DMS79 (cell line): ENCODE measurements at regions not wholly inside any gene's neighbourhood (a gene's known extent, or its start where the extent isn't known, plus 50 kb on each side); places are given as distances from the start of the nearest gene placed in this dataset.
"Not testable (repeated sequence)": the region's sequence is repeated elsewhere in the genome, so short reads cannot be mapped to it uniquely, and the experiment has no call there.

Source experiments
- DNase-seq: peaks from one replicate; lab custom pipeline; 2025; lab: John Stamatoyannopoulos, UW

GRCh38 chr2:82084679-82085392 lies 1780.3 kb upstream of the LRRTM1 start:
- no peak for DNase-seq

GRCh38 chr2:82075875-82076274 lies 1771.3 kb upstream of the LRRTM1 start:
- DNase-seq: no peak

GRCh38 chr2:82062463-82062862 lies 1757.9 kb upstream of the LRRTM1 start:
- DNase-seq: no peak

GRCh38 chr2:82055846-82056245 lies 1751.3 kb upstream of the LRRTM1 start:
- no peak for DNase-seq

GRCh38 chr2:82043867-82044266 lies 1739.3 kb upstream of the LRRTM1 start:
- DNase-seq: no peak

- no peak for DNase-seq
Measured at GRCh38 chr2:82027921-82028615, 1723.5 kb upstream of the LRRTM1 start.

GRCh38 chr2:82023710-82024109 lies 1719.2 kb upstream of the LRRTM1 start:
- no peak for DNase-seq

- no peak for DNase-seq
Measured at GRCh38 chr2:82013641-82014040, 1709.1 kb upstream of the LRRTM1 start.

GRCh38 chr2:82007071-82007664 lies 1702.6 kb upstream of the LRRTM1 start:
- DNase-seq: no peak

GRCh38 chr2:82005889-82006288 lies 1701.3 kb upstream of the LRRTM1 start:
- not testable (repeated sequence) for DNase-seq

- DNase-seq: no peak
Measured at GRCh38 chr2:82001614-82002013, 1697.1 kb upstream of the LRRTM1 start.

GRCh38 chr2:82000606-82001005 lies 1696.1 kb upstream of the LRRTM1 start:
- no peak for DNase-seq

GRCh38 chr2:81996332-81996731 lies 1691.8 kb upstream of the LRRTM1 start:
- DNase-seq: no peak

- DNase-seq: no peak
Measured at GRCh38 chr2:81991282-81991681, 1686.7 kb upstream of the LRRTM1 start.

GRCh38 chr2:81987370-81987769 lies 1682.8 kb upstream of the LRRTM1 start:
- DNase-seq: no peak

GRCh38 chr2:81984969-81985637 lies 1680.6 kb upstream of the LRRTM1 start:
- no peak for DNase-seq

- no peak for DNase-seq
Measured at GRCh38 chr2:81981585-81981984, 1677.0 kb upstream of the LRRTM1 start.

GRCh38 chr2:81979086-81979485 lies 1674.5 kb upstream of the LRRTM1 start:
- DNase-seq: no peak

GRCh38 chr2:81976998-81977397 lies 1672.4 kb upstream of the LRRTM1 start:
- no peak for DNase-seq

GRCh38 chr2:81974216-81974615 lies 1669.7 kb upstream of the LRRTM1 start:
- DNase-seq: no peak

GRCh38 chr2:81942876-81943275 lies 1638.3 kb upstream of the LRRTM1 start:
- DNase-seq: no peak

GRCh38 chr2:81942136-81942680 lies 1637.7 kb upstream of the LRRTM1 start:
- DNase-seq: no peak
